ENCODE measurements at regions not wholly inside any gene's neighbourhood (a gene's known extent, or its start where the extent isn't known, plus 50 kb on each side); places are given as distances from the start of the nearest gene placed in this dataset.
"Not testable (repeated sequence)": the region's sequence is repeated elsewhere in the genome, so short reads cannot be mapped to it uniquely, and the experiment has no call there.

DNA sequence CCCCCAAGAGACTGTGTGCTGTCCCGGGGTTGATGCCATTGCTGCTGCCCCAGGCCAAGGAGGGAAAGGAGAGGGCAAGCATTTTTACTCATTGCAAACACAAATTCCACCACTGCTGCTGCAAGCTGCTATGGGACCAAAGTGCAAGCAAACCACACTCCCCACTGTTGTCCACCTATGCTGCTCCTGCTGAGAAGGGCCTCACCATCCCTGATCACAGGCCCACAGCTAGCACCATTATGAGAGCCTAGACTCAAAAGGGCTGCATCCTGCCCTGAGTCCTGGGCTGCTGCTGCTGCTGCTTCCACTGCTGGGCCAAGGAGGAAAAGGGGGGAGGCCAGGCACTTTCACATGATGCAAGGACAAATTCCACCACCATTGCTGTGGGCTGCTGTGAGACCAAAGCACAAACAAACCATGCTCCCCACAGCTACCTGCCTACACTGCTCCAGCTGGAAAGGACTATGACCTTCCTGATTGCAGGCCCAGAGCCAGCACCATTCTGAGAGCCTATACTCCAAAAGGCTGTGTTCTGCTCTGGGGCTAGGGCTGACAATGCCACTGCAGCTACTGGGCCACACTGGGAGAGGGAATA lies 218.2 kb upstream of the ZCCHC13 start:
- POLR2A ChIA-PET = no interaction called here
- CTCF ChIA-PET = no interaction called here
- H3K4me3 ChIP-seq (ENCODE audit: low read depth, low read length) = no peak overlapping the region
- no peak for TF ChIP-seq CTCF (IDR thresholded peaks at IDR 0.05; ENCODE audit: insufficient read depth, low read length, missing control alignments)
- no peak for DNase-seq (ENCODE audit: low read depth, low spot score)

GRCh38 chrX:74080165-74080564 lies 223.8 kb upstream of the ZCCHC13 start:
- no peak for TF ChIP-seq CTCF (IDR thresholded peaks at IDR 0.05; ENCODE audit: insufficient read depth, low read length, missing control alignments)
- H3K4me3 ChIP-seq (ENCODE audit: low read depth, low read length) = no peak overlapping the region
- DNase-seq (ENCODE audit: low read depth, low spot score) = no peak
- ChIA-PET POLR2A (no interaction called here), CTCF (no interaction called here)

DNA sequence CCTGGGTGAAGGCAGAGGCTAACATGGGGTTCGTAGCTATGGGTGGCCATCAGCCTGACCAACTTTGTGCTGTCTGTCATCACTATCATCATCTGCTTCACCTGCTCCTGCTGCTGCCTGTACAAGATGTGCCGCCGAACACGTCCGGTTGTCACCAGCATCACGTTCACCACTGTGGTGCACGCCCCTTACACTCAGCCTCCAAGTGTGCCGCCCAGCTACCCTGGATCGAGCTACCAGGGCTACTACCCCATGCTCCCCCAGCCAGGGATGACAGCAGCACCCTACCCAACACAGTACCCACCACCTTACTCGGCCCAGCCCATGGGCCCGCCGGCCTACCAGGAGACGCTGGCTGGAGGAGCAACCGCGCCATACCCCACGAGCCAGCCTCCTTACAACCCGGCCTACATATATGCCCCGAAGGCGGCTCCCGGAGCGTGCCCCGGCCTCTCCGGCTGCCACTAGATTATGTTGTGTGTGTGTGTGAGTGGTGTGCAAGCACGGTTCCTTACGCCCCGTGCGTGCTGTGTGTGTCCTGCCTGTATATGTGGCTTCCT lies 213.4 kb upstream of the XIST start:
- no peak overlapping the region for H3K4me3 ChIP-seq (ENCODE audit: low read depth, low read length)
- no peak for DNase-seq (ENCODE audit: low read depth, low spot score)
- no peak for TF ChIP-seq CTCF (IDR thresholded peaks at IDR 0.05; ENCODE audit: insufficient read depth, low read length, missing control alignments)
- CTCF ChIA-PET = no interaction called here
- POLR2A ChIA-PET = interaction anchor here (0.6 kb wide), 1 partner anchor 314 kb away, joined by 4 read pairs; no protein-coding TSS in a partner anchor

GRCh38 chrX:74063426-74064155 lies 211.1 kb upstream of the XIST start:
- ChIA-PET POLR2A (no interaction called here), CTCF (no interaction called here)
- no peak for TF ChIP-seq CTCF (IDR thresholded peaks at IDR 0.05; ENCODE audit: insufficient read depth, low read length, missing control alignments)
- no peak overlapping the region for H3K4me3 ChIP-seq (ENCODE audit: low read depth, low read length)
- DNase-seq (ENCODE audit: low read depth, low spot score) = no peak

- ChIA-PET CTCF (no interaction called here), POLR2A (no interaction called here)
- no peak for TF ChIP-seq CTCF (IDR thresholded peaks at IDR 0.05; ENCODE audit: insufficient read depth, low read length, missing control alignments)
- H3K4me3 ChIP-seq (ENCODE audit: low read depth, low read length) = no peak overlapping the region
- no peak for DNase-seq (ENCODE audit: low read depth, low spot score)
These were observed 209.4 kb upstream of the XIST start for GRCh38 chrX:74061879-74062278.

DNA sequence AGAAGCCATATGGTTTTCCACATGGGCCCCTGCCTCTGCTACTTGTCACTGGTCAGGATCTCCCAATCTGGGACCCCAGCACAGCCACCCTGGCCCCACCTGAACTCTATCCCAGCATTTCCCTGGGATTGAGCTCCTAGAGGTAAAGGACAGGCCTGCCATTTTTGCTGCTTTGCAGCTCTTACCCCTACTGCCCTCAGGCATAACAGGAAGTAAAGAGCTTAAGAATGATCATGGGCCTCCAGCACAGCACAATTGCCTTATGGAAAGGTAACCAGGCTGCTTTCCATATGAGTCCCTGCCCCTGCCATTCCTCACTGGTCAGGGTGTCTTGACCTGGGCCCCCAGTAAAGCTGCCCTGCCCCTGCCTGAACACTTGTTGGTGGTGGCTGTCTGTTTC lies 196.6 kb upstream of the XIST start:
- H3K4me3 ChIP-seq (ENCODE audit: low read depth, low read length) = no peak overlapping the region
- TF ChIP-seq CTCF (IDR thresholded peaks at IDR 0.05; ENCODE audit: insufficient read depth, low read length, missing control alignments) = no peak
- CTCF ChIA-PET = interaction anchor here (0.7 kb wide), 1 partner anchor 34 kb away, joined by 3 read pairs; no protein-coding TSS in a partner anchor
- POLR2A ChIA-PET = no interaction called here
- no peak for DNase-seq (ENCODE audit: low read depth, low spot score)

DNA sequence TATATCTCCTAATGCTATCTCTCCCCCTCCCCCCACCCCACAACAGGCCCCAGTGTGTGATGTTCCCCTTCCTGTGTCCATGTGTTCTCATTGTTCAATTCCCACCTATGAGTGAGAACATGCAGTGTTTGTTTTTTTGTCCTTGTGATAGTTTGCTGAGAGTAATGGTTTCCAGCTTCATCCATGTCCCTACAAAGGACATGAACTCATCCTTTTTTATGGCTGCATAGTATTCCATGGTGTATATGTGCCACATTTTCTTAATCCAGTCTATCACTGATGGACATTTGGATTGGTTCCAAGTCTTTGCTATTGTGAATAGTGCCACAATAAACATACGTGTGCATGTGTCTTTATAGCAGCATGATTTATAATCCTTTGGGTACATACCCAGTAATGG lies 181.6 kb upstream of the XIST start:
- POLR2A ChIA-PET = interaction anchor here (0.6 kb wide), 1 partner anchor 311 kb away, joined by 4 read pairs; no protein-coding TSS in a partner anchor
- H3K4me3 ChIP-seq (ENCODE audit: low read depth, low read length); DNase-seq (ENCODE audit: low read depth, low spot score); CTCF ChIA-PET: not testable (repeated sequence)

DNA sequence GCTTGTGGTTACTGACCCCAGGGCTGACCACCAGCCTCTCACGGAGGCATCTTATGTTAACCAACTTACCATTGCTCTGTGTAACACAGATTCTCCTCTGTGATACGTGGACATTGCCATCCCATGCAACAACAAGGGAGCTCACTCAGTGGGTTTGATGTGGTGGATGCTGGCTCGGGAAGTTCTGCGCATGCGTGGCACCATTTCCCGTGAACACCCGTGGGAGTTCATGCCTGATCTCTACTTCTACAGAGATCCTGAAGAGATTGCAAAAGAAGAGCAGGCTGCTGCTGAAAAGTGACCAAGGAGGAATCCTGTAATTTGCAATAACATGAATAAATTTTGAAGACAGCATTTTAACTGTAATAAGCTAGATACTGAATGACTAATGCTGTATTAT lies 179.0 kb upstream of the XIST start:
- CTCF ChIA-PET; DNase-seq (ENCODE audit: low read depth, low spot score); POLR2A ChIA-PET; H3K4me3 ChIP-seq (ENCODE audit: low read depth, low read length): not testable (repeated sequence)

DNA sequence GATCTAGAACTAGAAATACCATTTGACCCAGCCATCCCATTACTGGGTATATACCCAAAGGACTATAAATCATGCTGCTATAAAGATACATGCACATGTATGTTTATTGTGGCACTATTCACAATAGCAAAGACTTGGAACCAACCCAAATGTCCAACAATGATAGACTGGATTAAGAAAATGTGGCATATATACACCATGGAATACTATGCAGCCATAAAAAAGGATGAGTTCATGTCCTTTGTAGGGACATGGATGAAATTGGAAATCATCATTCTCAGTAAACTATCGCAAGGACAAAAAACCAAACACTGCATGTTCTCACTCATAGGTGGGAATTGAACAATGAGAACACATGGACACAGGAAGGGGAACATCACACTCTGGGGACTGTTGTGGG lies 178.3 kb upstream of the XIST start:
- CTCF ChIA-PET; DNase-seq (ENCODE audit: low read depth, low spot score); H3K4me3 ChIP-seq (ENCODE audit: low read depth, low read length); POLR2A ChIA-PET: not testable (repeated sequence)

DNA sequence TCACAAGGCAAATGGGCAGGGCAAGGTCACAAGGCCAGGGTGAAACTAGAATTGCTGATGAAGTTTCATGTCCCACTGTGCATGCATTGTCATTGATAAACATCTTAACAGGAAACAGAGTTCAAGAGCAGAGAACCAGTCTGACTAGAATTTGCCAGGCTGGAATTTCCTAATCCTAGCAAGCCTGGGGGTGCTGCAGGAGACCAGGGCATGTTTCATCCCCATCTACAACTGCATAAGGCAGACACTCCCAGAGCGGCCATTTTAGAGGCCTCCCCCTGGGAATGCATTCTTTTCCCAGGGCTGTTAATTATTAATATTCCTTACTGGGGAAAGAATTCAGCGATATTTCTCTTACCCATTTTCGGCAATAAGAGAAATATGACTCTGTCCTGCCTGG lies 172.6 kb upstream of the XIST start:
- H3K4me3 ChIP-seq (ENCODE audit: low read depth, low read length); DNase-seq (ENCODE audit: low read depth, low spot score); CTCF ChIA-PET; POLR2A ChIA-PET: not testable (repeated sequence)

Measured in AG04449 (cell line).